ENCODE measurements at regions not wholly inside any gene's neighbourhood (a gene's known extent, or its start where the extent isn't known, plus 50 kb on each side); places are given as distances from the start of the nearest gene placed in this dataset.

DNA sequence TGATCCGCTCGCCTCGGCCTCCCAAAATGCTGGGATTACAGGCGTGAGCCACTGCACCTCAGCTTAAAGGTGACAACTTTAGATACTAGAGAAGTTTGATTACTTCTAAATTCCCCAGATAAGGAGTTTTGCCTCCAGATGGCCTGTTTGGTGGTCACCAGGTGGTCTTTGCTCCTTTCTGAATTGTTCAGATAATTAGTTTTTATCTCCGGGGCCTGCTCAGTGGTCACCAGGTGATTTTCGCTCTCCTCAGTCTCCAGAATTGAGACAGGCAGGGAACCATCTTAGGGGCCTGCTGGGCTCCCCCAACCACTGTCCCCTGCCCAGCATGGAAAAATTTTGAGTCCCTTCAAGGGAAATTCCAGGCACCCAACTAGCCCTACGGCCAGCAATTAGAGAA is 62.6 kb downstream of the GPR6 start:
- no peak for TF ChIP-seq POLR2A (IDR thresholded peaks at IDR 0.05)
- TF ChIP-seq, protein P1, sequence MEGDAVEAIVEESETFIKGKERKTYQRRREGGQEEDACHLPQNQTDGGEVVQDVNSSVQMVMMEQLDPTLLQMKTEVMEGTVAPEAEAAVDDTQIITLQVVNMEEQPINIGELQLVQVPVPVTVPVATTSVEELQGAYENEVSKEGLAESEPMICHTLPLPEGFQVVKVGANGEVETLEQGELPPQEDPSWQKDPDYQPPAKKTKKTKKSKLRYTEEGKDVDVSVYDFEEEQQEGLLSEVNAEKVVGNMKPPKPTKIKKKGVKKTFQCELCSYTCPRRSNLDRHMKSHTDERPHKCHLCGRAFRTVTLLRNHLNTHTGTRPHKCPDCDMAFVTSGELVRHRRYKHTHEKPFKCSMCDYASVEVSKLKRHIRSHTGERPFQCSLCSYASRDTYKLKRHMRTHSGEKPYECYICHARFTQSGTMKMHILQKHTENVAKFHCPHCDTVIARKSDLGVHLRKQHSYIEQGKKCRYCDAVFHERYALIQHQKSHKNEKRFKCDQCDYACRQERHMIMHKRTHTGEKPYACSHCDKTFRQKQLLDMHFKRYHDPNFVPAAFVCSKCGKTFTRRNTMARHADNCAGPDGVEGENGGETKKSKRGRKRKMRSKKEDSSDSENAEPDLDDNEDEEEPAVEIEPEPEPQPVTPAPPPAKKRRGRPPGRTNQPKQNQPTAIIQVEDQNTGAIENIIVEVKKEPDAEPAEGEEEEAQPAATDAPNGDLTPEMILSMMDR (IDR thresholded peaks at IDR 0.05), result no peak
- Histone ChIP-seq H3K36me3 (no peaks in the 10 kb centered on the region), H3K4me1 (no peaks in the 10 kb centered on the region), H3K27ac (no peak overlapping the region), H3K27me3 (no peaks in the 10 kb centered on the region), H3K9me3 (no peaks in the 10 kb centered on the region), H3K4me3 (no peak overlapping the region)
- intact Hi-C loops (cut with DNase I; ENCODE audit: low total_unique reads), result no loop called here
- no peak for DNase-seq

- Histone ChIP-seq H3K27me3 (no peaks in the 10 kb centered on the region), H3K4me1 (no peaks in the 10 kb centered on the region), H3K4me3 (no peak overlapping the region), H3K27ac (no peak overlapping the region), H3K36me3 (no peaks in the 10 kb centered on the region), H3K9me3 (no peaks in the 10 kb centered on the region)
- DNase-seq, result no peak
- TF ChIP-seq, protein P1 (IDR thresholded peaks at IDR 0.05), result no peak
- TF ChIP-seq POLR2A (IDR thresholded peaks at IDR 0.05), result no peak
- intact Hi-C loops (cut with DNase I; ENCODE audit: low total_unique reads), result no loop called here
These were observed 63.0 kb downstream of the GPR6 start for GRCh38 chr6:110041126-110041525.

- no peaks in the 10 kb centered on the region for H3K36me3 ChIP-seq
- intact Hi-C loops (cut with DNase I; ENCODE audit: low total_unique reads), result no loop called here
- no peak overlapping the region for H3K27ac ChIP-seq
- no peak for DNase-seq
- no peaks in the 10 kb centered on the region for H3K27me3 ChIP-seq
- H3K9me3 ChIP-seq, result no peaks in the 10 kb centered on the region
- TF ChIP-seq POLR2A (IDR thresholded peaks at IDR 0.05), result no peak
- TF ChIP-seq, protein P1 (IDR thresholded peaks at IDR 0.05), result no peak
- no peak overlapping the region for H3K4me3 ChIP-seq
- no peaks in the 10 kb centered on the region for H3K4me1 ChIP-seq
These were observed 63.7 kb downstream of the GPR6 start for GRCh38 chr6:110041830-110042229.

DNA sequence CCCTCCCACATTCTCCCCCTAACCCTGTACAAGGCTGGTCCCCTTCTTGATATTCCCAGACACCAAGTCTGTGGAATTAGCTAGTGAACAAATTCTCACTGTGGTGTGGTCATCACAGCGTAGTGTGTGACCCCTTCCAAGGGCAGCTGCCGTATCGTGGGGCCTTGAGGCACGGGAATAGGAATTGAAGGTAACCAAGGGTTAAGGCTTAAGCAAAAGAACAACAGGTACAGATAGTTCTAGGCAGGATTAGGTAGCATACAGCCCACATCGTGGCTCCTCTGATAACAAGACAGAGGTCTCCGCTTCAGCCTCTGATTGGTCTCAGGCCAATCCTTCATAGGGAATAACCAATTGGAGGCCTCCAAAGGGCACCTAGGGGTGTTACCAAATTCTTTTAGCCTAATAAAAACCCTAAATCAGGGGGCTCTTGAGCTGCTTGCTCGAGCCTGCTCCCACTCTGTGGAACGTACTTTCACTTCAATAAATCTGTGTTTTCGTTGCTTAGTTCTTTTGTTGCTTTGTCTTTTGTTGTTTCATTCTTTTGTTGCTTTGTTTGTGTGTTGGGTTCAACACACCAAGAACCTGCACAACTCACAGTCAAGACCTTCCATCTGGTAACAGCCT is 64.7 kb downstream of the GPR6 start:
- no peaks in the 10 kb centered on the region for H3K4me1 ChIP-seq
- no peak for TF ChIP-seq POLR2A (IDR thresholded peaks at IDR 0.05)
- TF ChIP-seq, protein P1 (IDR thresholded peaks at IDR 0.05), result no peak
- no peak overlapping the region for H3K27ac ChIP-seq
- no peaks in the 10 kb centered on the region for H3K9me3 ChIP-seq
- H3K4me3 ChIP-seq, result no peak overlapping the region
- no peaks in the 10 kb centered on the region for H3K27me3 ChIP-seq
- DNase-seq, result no peak
- H3K36me3 ChIP-seq, result no peaks in the 10 kb centered on the region
- intact Hi-C loops (cut with DNase I; ENCODE audit: low total_unique reads), result no loop called here

DNA sequence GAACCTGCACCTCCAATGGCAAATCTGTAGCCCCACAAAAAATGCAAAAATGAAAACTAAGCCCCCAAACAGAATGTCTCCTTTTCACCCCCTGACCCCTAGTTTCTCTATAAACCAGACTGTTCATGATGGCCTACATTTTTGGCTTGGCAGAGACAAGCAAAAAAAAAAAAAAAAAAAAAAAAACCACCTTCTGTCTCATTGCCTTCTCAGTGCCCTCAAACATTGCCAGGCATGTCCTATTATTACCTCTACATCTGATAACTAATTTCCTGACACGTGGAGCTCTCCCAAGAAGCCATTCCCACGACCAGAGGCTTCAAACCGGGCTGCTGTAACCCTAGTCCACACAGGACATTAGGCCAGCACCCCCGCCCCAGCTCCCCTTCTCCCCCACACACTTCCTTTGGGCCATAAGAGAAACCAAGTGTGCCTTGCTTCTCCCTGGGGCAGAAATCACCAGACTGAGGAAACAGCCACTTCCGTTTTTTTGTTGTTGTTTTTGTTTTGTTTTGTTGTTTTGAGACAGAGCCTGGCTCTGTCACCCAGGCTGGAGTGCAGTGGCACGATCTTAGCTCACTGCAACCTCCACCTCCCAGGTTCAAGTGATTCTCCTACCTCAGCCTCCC is 65.4 kb downstream of the GPR6 start:
- TF ChIP-seq POLR2A (IDR thresholded peaks at IDR 0.05), result no peak
- TF ChIP-seq, protein P1 (IDR thresholded peaks at IDR 0.05), result no peak
- no peaks in the 10 kb centered on the region for H3K9me3 ChIP-seq
- H3K27ac ChIP-seq, result no peak overlapping the region
- DNase-seq, result no peak
- no peaks in the 10 kb centered on the region for H3K36me3 ChIP-seq
- H3K4me1 ChIP-seq, result no peaks in the 10 kb centered on the region
- no peak overlapping the region for H3K4me3 ChIP-seq
- H3K27me3 ChIP-seq, result no peaks in the 10 kb centered on the region
- intact Hi-C loops (cut with DNase I; ENCODE audit: low total_unique reads), result no loop called here

Measured in uterus (tissue), 3 donors.